ENCODE measurements at regions not wholly inside any gene's neighbourhood (a gene's known extent, or its start where the extent isn't known, plus 50 kb on each side); places are given as distances from the start of the nearest gene placed in this dataset.
"Not testable (repeated sequence)": the region's sequence is repeated elsewhere in the genome, so short reads cannot be mapped to it uniquely, and the experiment has no call there.

GRCh38 chr1:227508431-227508830 is 54.9 kb upstream of the ZNF678 start:
- POLR2A ChIA-PET (ENCODE audit: low non-redundant PET) = no interaction called here
- CTCF ChIA-PET = interaction anchor here (0.6 kb wide), 1 partner anchor 1103 kb away, joined by 4 read pairs; no protein-coding TSS in a partner anchor
- no peak overlapping the region for H3K27ac ChIP-seq
- no peak for TF ChIP-seq CTCF (conservative IDR thresholded peaks at IDR 0.05; ENCODE audit: low read depth)
- no peak for DNase-seq (ENCODE audit: low spot score)

DNA sequence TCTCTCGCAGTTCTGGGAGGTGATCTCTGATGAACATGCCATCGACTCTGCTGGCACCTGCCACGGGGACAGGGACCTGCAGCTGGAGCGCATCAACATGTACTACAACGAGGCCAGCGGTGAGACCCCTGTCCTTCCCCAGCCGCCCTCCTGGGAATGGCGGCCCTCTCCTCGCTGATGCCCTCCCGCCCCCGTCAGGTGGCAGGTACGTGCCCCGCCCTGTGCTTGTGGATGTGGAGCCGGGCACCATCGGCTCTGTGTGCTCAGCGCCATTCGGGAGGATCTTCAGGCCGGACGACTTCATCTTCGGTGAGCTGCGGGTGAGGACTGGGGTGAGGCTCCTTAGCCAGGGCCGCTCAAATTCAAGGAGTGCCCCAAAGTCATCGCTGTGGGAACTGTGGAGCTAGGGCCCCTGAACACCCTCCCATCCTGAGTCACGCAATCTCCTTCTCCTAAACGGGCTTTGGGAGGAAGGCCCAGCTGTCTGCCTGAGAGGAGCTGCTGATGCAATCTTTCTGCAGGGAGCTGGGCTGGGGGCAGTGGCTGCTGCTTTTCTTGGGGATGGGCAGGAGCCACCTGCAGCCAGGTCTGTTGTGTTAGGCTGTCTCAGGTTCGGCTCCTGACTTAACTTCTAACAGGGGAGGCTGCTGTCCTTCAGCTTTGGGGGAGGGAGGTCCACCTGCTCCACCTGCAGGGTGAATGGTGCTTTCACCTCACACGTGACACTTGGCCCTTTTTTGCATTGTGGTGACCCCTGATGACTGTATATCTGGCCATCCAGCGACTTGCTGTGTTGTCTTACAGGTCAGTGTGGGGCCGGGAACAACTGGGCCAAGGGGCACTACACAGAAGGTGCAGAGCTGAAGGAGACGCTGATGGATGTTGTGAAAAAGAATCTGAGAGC is 56.6 kb upstream of the ZNF678 start:
- POLR2A ChIA-PET (ENCODE audit: low non-redundant PET); DNase-seq (ENCODE audit: low spot score); CTCF ChIA-PET; H3K27ac ChIP-seq: not testable (repeated sequence)

GRCh38 chr1:227496045-227496444 is 67.3 kb upstream of the ZNF678 start:
- DNase-seq (ENCODE audit: low spot score); H3K27ac ChIP-seq; POLR2A ChIA-PET (ENCODE audit: low non-redundant PET); CTCF ChIA-PET: not testable (repeated sequence)

GRCh38 chr1:227493863-227494551 is 69.3 kb upstream of the ZNF678 start:
- H3K27ac ChIP-seq; POLR2A ChIA-PET (ENCODE audit: low non-redundant PET); CTCF ChIA-PET; DNase-seq (ENCODE audit: low spot score): not testable (repeated sequence)

GRCh38 chr1:227490478-227490877 is 72.9 kb upstream of the ZNF678 start:
- ChIA-PET CTCF (interaction anchor here (1.0 kb wide), 1 partner anchor 10 kb away, joined by 3 read pairs; no protein-coding TSS in a partner anchor), POLR2A (ENCODE audit: low non-redundant PET) (no interaction called here)
- H3K27ac ChIP-seq = no peak overlapping the region
- no peak for DNase-seq (ENCODE audit: low spot score)
- TF ChIP-seq CTCF (conservative IDR thresholded peaks at IDR 0.05; ENCODE audit: low read depth) = no peak

GRCh38 chr1:227490001-227490400 is 73.4 kb upstream of the ZNF678 start:
- DNase-seq (ENCODE audit: low spot score) = no peak
- ChIA-PET CTCF (interaction anchor here (1.0 kb wide), 2 partner anchors 9 to 53 kb away, joined by 3 read pairs; no protein-coding TSS in a partner anchor), POLR2A (ENCODE audit: low non-redundant PET) (no interaction called here)
- no peak for TF ChIP-seq CTCF (conservative IDR thresholded peaks at IDR 0.05; ENCODE audit: low read depth)
- H3K27ac ChIP-seq = no peak overlapping the region

DNA sequence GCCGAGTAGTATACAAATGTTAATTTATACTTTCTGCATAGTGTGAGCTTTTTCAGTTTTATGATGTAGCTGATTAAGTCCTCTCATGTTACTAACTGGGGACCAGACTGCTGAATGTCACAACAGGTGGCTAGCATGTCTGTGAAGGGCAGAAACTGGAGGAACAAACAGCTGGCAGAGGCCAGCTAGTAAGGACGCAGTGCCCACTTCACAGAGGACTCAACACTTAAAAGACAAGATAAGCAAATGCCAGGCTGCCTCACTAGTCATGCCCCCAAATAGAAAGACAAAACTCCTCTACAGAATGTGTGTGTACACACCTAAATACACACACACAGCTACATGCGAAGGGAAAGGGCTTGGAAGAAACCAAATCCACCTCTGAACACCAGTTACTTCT is 73.8 kb upstream of the ZNF678 start:
- TF ChIP-seq CTCF (conservative IDR thresholded peaks at IDR 0.05; ENCODE audit: low read depth) = no peak
- ChIA-PET POLR2A (ENCODE audit: low non-redundant PET) (no interaction called here), CTCF (interaction anchor here (1.0 kb wide), 2 partner anchors 9 to 53 kb away, joined by 3 read pairs; no protein-coding TSS in a partner anchor)
- no peak for DNase-seq (ENCODE audit: low spot score)
- no peak overlapping the region for H3K27ac ChIP-seq

DNA sequence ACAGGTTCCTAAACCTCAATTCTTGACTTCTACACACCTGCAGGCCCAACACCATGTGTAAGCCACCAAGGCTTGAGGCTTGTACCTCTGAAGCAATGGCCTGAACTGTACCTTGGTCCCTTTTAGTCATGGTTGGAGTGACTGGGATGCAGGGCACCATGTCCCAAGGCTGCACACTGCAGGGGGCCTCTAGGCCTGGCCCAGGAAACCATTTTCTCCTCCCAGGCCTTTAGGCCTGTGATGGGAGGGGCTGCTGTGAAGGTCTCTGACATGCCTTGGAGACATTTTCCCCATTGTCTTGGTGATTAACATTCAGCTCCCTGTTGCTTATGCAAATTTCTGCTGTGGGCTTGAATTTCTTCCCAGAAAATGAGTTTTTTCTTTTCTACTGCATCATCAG is 75.8 kb upstream of the ZNF678 start:
- H3K27ac ChIP-seq = no peak overlapping the region
- no peak for DNase-seq (ENCODE audit: low spot score)
- TF ChIP-seq CTCF (conservative IDR thresholded peaks at IDR 0.05; ENCODE audit: low read depth) = no peak
- ChIA-PET CTCF (interaction anchor here (0.6 kb wide), 1 partner anchor 275 kb away, joined by 3 read pairs; no protein-coding TSS in a partner anchor), POLR2A (ENCODE audit: low non-redundant PET) (no interaction called here)

All from RWPE1 (cell line).